NCI-H1105 treated with DMSO at 0.1 percent for 48 hours (cell line): ENCODE measurements at regions not wholly inside any gene's neighbourhood (a gene's known extent, or its start where the extent isn't known, plus 50 kb on each side); places are given as distances from the start of the nearest gene placed in this dataset.

ENCODE experiments used
- DNase-seq: peaks from one replicate; lab custom pipeline; 2025; lab: John Stamatoyannopoulos, UW

GRCh38 chr3:187618722-187619121 lies 51.5 kb downstream of the SST start:
- DNase-seq = no peak

DNA sequence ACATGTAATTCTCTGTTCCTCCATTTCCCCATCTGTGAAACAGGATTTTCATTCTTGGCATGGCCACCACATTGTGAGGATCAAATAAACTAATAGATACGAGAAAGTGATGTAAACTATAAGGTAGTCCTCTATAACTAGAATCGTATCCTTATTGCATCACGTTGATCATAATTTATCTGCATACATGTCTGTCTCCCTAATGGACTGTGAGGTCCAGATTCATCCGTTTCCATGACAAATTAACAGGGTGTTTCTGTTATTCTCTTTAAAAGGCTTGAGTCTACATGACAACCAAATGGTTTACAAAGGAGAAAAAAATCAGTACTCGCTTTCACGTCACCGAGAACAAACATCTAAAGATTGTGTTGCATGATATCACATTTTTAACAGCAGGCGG lies 53.0 kb downstream of the SST start:
- DNase-seq = no peak

DNA sequence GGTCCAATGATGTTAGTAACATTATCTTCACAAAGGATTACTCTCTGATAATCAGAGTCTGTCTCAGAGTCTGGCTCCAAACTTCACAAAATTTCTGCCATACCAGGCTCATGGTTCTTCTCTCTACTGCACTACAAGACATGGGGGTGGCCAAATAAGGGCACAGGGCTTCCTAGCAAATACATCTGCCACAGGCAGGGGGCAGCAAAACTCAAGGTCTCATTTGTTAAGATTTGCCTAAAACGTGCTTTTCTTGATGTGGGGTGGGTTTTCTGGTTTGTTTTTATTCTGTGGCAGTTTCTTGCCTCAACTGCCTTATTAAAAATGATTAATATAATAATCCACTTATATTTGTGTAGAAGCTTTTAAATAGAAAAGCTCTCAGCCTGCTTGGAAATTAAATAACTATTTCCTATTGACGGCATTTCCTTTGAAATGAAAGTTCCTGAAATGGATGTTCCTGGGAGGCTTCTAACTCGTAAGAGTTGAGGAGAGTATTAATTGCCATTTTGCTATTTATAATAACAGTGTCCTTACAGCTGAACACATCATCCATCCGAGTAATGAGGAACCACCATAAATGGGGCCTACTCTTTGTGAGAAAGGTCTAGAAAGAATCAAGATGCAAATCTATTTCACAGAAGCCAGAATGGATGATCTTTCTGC lies 53.8 kb downstream of the SST start:
- DNase-seq = peak; percentile 83

GRCh38 chr3:187615630-187616029 lies 54.6 kb downstream of the SST start:
- DNase-seq = no peak

DNA sequence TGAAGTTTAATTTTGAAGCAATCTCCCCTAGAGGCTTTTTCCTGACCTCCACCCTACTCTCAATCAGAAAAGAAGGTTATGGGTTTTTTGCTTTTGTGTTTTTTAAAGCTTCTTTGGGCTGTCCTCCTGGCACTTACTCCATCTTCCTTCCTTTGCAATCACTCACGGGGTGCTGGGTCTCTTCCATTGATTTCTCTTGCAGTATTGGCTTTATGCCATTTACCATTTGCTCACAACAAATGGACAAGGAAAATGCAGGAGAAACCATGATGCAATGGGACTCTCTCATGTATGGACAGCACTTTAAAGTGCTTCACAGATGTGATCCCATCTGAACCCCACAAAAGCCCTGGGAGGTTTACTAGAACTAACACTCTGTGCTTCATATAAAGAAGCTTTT lies 57.5 kb downstream of the SST start:
- DNase-seq = peak; percentile 12

GRCh38 chr3:187610981-187611511 lies 59.1 kb downstream of the SST start:
- DNase-seq = no peak

- DNase-seq = no peak
Measured at GRCh38 chr3:187594272-187594671, 75.9 kb downstream of the SST start.

- DNase-seq = no peak
Measured at GRCh38 chr3:187593451-187593850, 76.7 kb downstream of the SST start.

- DNase-seq = no peak
Measured at GRCh38 chr3:187590861-187591576, 79.2 kb downstream of the SST start.

DNA sequence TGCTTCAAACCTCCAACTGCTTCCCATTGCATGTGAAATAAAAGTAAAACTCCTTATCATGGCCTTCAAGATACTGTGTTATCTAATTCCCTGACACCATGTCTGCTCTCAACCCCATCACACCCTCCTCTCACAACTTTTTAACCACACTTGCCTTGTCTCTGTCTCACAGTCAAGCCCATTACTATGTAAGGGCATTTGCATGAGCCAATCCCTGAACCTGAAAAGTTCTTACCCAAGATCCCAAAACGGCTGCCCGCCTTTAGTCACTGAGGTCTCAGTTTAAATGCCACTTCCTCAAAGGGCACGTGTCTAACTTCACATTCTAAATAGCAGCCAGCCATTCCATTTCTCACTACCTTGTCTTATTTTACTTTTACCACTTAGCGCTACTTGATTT lies 83.1 kb downstream of the SST start:
- DNase-seq = no peak

GRCh38 chr3:187586226-187586625 lies 84.0 kb downstream of the SST start:
- no peak for DNase-seq

- no peak for DNase-seq
Measured at GRCh38 chr3:187572441-187572840, 97.8 kb downstream of the SST start.

- DNase-seq = no peak
Measured at GRCh38 chr3:187571701-187572100, 98.5 kb downstream of the SST start.

DNA sequence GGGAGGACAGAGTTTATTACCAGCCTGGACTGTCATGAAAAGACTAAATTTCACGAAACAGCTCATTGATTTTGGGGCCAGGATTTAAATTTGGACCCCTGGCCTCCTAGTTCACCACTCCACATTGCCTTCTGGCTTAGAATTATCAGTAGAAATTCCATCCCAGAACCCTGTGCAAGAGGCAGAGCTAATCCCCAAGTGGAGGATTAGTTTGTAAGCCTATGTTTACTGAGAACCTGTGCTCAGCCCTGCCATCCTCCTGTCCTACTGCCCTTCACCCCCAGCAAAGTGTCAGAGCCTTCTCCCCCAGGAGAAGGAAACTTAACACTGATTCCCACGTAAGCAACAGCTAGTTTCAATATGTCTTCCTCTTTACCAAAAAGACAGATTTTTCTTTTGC lies 99.4 kb downstream of the SST start:
- no peak for DNase-seq

DNA sequence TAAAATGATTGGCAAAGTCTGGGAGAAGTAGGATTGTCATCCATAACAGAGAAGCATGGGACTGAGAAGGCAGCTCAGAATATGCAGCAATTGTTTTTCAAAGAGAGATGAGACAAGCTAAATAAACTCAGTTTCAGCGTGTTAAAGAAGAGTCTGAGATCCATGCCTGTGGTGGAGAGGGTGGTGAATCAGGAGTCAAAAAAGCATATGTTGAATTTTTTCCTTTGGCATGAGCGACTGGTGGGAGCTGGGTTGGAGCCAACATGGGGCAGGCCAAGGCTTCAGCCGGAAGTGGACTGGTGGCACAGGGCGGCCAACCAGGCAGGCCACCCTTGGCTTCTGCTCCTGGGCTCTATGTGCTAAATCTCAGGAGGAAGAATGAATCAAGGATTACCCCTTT lies 102.0 kb downstream of the SST start:
- no peak for DNase-seq

GRCh38 chr3:187567661-187568121 lies 102.5 kb downstream of the SST start:
- no peak for DNase-seq

DNA sequence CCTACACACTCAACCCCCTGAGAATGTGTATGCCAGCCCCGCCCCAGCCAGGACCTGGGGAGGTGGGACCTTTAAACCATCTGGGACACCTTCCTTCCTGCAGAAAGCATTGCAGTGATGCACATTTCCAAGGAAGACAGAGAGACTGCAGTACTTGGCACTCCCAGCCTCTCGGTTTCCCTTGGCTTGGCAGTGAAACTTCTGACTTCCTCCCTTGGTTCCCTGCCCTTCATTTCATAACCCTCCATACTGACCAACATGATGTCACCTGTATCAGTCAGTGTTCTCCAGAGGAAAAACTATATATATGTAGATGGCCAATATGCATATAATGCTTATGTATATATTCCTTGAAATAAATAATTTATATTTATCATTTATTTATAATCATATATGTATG lies 103.2 kb downstream of the SST start:
- DNase-seq = no peak

- DNase-seq = no peak
Measured at GRCh38 chr3:187565701-187566100, 104.5 kb downstream of the SST start.

DNA sequence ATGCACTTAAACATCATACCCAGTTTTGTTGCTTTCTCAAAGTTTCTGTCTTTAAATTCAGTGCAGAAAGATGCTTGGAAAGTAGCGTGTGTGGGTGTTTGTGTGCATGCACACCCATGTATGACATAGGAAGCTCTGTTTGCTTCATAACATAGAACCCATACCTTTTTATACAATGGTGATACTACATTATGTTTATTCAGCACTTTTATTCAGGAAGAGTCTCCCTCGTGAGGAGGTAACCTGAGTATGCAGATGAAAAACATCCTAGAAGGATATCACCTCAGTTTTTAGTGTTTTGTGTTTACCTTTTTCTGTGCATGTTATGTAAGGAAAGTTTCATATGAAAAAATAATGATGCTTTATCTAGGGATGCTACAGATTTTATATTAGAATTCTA lies 111.2 kb downstream of the SST start:
- no peak for DNase-seq

- DNase-seq = no peak
Measured at GRCh38 chr3:187551416-187551815, 118.8 kb downstream of the SST start.

DNA sequence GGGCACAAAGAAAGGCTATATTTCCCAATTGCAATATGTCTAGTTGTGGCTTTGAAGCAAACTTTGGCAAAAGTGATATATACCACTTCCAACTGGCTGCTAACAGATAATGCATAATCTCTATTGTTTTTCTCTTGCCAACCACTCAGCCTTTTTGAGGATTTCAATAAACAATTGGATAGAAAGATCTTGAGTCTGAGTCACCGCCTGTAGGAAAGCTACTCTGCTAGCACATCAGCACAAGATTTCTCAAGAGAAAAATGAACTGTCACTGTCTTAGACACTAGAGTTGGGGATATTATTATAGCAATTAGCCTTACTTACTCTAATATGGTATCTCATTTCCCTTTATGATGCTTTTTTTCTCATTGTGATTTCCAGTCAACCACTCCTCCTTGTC lies 119.7 kb downstream of the SST start:
- no peak for DNase-seq

GRCh38 chr3:187545366-187545765 lies 124.8 kb downstream of the SST start:
- no peak for DNase-seq

GRCh38 chr3:187544326-187544725 lies 125.9 kb downstream of the SST start:
- no peak for DNase-seq

GRCh38 chr3:187540847-187541246 lies 129.3 kb downstream of the SST start:
- DNase-seq = no peak
